HCT116 (cell line): ENCODE measurements at regions not wholly inside any gene's neighbourhood (a gene's known extent, or its start where the extent isn't known, plus 50 kb on each side); places are given as distances from the start of the nearest gene placed in this dataset.

Experiments used
- ATAC-seq: fragments of 200-7000 bp; cut with Tn5 transposase; 2 replicates; pipeline ENCODE4 v1.9.1; 2020; ENCODE audit warnings: mild to moderate bottlenecking, moderate library complexity
- BruUV-seq: library from RNA; stranded (reverse); fragments of 400-500 nt; replicated peaks from 2 replicates; lab custom pipeline; 2021; lab: Mats Ljungman, UMichigan
- CTCF ChIA-PET: fragments of 300-600 bp; sonication (Branson Sonifier 250); formaldehyde crosslinking; loops from one replicate; lab custom pipeline; 2021; ENCODE audit warnings: antibody characterized with exemption; lab: Charles Lee
- POLR2A ChIA-PET: fragments of 300-600, 350-600 bp; sonication (Branson Sonifier 250); formaldehyde crosslinking; loops from one replicate; lab custom pipeline; 2021; ENCODE audit warnings: antibody characterized with exemption; lab: Charles Lee
- RAD21 ChIA-PET, 2 experiments: fragments of 300-600 bp; sonication (Branson Sonifier 250); formaldehyde crosslinking; loops; one replicate each; lab custom pipeline; 2023; ENCODE audit warnings: low total read pairs in 2 of 2; ENCODE audit not compliant: uncharacterized antibody in 2 of 2, unreplicated experiment in 2 of 2, low non-redundant PET in 1 of 2; lab: Charles Lee
- DNase-seq: peaks from one replicate; pipeline ENCODE4 v3.0.0-alpha.2; 2010; ENCODE audit warnings: low read depth, low spot score
- H2AFZ ChIP-seq: fragments of 200-600 bp; shearing (Covaris generic), sonication (generic); 2 replicates; pipeline ENCODE4 v1.6.1; 2017; ENCODE audit warnings: low read depth, mixed run types, mixed read lengths, antibody characterized with exemption, low read length; ENCODE audit not compliant: poor library complexity, severe bottlenecking
- H3K27ac ChIP-seq: 2 replicates; pipeline ENCODE4 v1.5.1; 2012; ENCODE audit warnings: low read depth, low read length
- H3K27me3 ChIP-seq: fragments of 200-600 bp; sonication (generic); 2 replicates; pipeline ENCODE4 v1.6.1; 2016; ENCODE audit warnings: mixed run types, low read length, mixed read lengths; ENCODE audit not compliant: insufficient read depth
- H3K36me3 ChIP-seq, 2 experiments: fragments of 200-500 bp in 1 of 2; fragments of 200-600 bp in 1 of 2; sonication (Bioruptor generic) in 1 of 2; sonication (generic) in 1 of 2; 2 replicates each; pipeline versions ENCODE4 v1.5.1 to v1.6.1; 2014 to 2016; ENCODE audit warnings: low read length in 2 of 2, inconsistent platforms in 1 of 2, mixed read lengths in 1 of 2, mixed run types in 1 of 2; ENCODE audit not compliant: insufficient read depth in 2 of 2, control insufficient read depth in 1 of 2
- H3K4me1 ChIP-seq, 2 experiments: fragments of 200-600 bp in 1 of 2; sonication (generic) in 1 of 2; 2 replicates each; pipeline versions ENCODE4 v1.5.1 to v1.6.1; 2012 to 2017; ENCODE audit warnings: low read length in 2 of 2, inconsistent platforms in 1 of 2, mild to moderate bottlenecking in 1 of 2, mixed read lengths in 1 of 2, mixed run types in 1 of 2, moderate library complexity in 1 of 2; ENCODE audit not compliant: insufficient read depth in 2 of 2, control insufficient read depth in 1 of 2
- H3K4me2 ChIP-seq: fragments of 200-600 bp; sonication (generic); 2 replicates; pipeline ENCODE4 v1.6.1; 2017; ENCODE audit warnings: mixed run types, low read length, mixed read lengths
- H3K4me3 ChIP-seq, 2 experiments: fragments of 200-600 bp in 1 of 2; sonication (generic) in 1 of 2; replicated peaks in 1 of 2; 2 replicates each; pipeline ENCODE4 v1.5.1; 2011 to 2016; ENCODE audit warnings: low read length in 2 of 2, control low read depth in 1 of 2, low read depth in 1 of 2, mild to moderate bottlenecking in 1 of 2, mixed read lengths in 1 of 2, mixed run types in 1 of 2
- H3K79me2 ChIP-seq: fragments of 200-600 bp; sonication (generic); 2 replicates; pipeline ENCODE4 v1.6.1; 2017; ENCODE audit warnings: mild to moderate bottlenecking, mixed run types, low read length, moderate library complexity, mixed read lengths; ENCODE audit not compliant: insufficient read depth
- H3K9ac ChIP-seq: fragments of 200-600 bp; sonication (generic); 2 replicates; pipeline ENCODE4 v1.6.1; 2016; ENCODE audit warnings: low read length, mixed read lengths
- H3K9me2 ChIP-seq: fragments of 200-600 bp; sonication (generic), shearing (Covaris generic); 2 replicates; pipeline ENCODE4 v1.6.1; 2017; ENCODE audit warnings: mixed run types, mild to moderate bottlenecking, moderate library complexity; ENCODE audit not compliant: insufficient read depth
- H3K9me3 ChIP-seq, 2 experiments: fragments of 200-500 bp in 1 of 2; fragments of 200-600 bp in 1 of 2; sonication (Bioruptor generic) in 1 of 2; sonication (generic) in 1 of 2; 2 replicates each; pipeline ENCODE4 v1.6.1; 2014 to 2017; ENCODE audit warnings: low read length in 2 of 2, mixed read lengths in 2 of 2, inconsistent platforms in 1 of 2, low read depth in 1 of 2, mild to moderate bottlenecking in 1 of 2, mixed run types in 1 of 2, moderate library complexity in 1 of 2; ENCODE audit not compliant: control insufficient read depth in 1 of 2, insufficient read depth in 1 of 2
- H4K20me1 ChIP-seq: fragments of 200-600 bp; sonication (generic), shearing (Covaris generic); 2 replicates; pipeline ENCODE4 v1.6.1; 2017; ENCODE audit warnings: mixed run types, mild to moderate bottlenecking, moderate library complexity; ENCODE audit not compliant: insufficient read depth
- CEBPB ChIP-seq: IDR thresholded peaks from 2 replicates; pipeline ENCODE4 v1.6.1; 2012; ENCODE audit warnings: low read depth
- EZH2phosphoT487 ChIP-seq: fragments of 200-600 bp; IDR thresholded peaks from 2 replicates; pipeline ENCODE4 v1.6.1; 2018; ENCODE audit warnings: antibody characterized with exemption, borderline replicate concordance
- JUND ChIP-seq: IDR thresholded peaks from 2 replicates; pipeline ENCODE4 v1.6.1; 2012
- POLR2A ChIP-seq: IDR thresholded peaks from 2 replicates; pipeline ENCODE4 v1.7.0; 2011; ENCODE audit warnings: borderline replicate concordance; ENCODE audit not compliant: insufficient read depth, insufficient read length; ENCODE audit errors: extremely low read depth
- SIN3A ChIP-seq: IDR thresholded peaks from 2 replicates; pipeline ENCODE4 v1.6.1; 2012; ENCODE audit warnings: low read depth
- SRF ChIP-seq: IDR thresholded peaks from 2 replicates; pipeline ENCODE4 v1.6.1; 2012; ENCODE audit warnings: low read depth
- YY1 ChIP-seq: IDR thresholded peaks from 2 replicates; pipeline ENCODE4 v1.6.1; 2011; ENCODE audit warnings: low read length, low read depth, moderate library complexity, mild to moderate bottlenecking; ENCODE audit not compliant: insufficient replicate concordance; ENCODE audit errors: extremely low read depth
- intact Hi-C: fragments of 100-400 bp; cut with micrococcal nuclease; formaldehyde crosslinking; loops from 2 replicates; pipeline ENCODE4 v1.10.0; 2022
- TF ChIP-seq, protein P1 (sequence below): IDR thresholded peaks from 2 replicates; pipeline ENCODE4 v1.6.1; 2012
- TF ChIP-seq, protein P2 (sequence below): IDR thresholded peaks from 2 replicates; pipeline ENCODE4 v1.6.1; 2012
- TF ChIP-seq, protein P3 (sequence below), 3 experiments: fragments of 200-600 bp in 1 of 3; sonication (generic) in 1 of 3; IDR thresholded peaks in 2 of 3; conservative IDR thresholded peaks in 1 of 3; 2 replicates each; pipeline ENCODE4 v1.5.1; 2012 to 2017; ENCODE audit warnings: low read depth in 2 of 3, low read length in 2 of 3, antibody characterized with exemption in 1 of 3, borderline replicate concordance in 1 of 3, control low read depth in 1 of 3, mild to moderate bottlenecking in 1 of 3, mixed read lengths in 1 of 3, mixed run types in 1 of 3, moderate library complexity in 1 of 3; ENCODE audit not compliant: insufficient read depth in 1 of 3
- TF ChIP-seq, protein P4 (sequence below): IDR thresholded peaks from 2 replicates; pipeline ENCODE4 v1.6.1; 2012; ENCODE audit warnings: low read depth

DNA sequence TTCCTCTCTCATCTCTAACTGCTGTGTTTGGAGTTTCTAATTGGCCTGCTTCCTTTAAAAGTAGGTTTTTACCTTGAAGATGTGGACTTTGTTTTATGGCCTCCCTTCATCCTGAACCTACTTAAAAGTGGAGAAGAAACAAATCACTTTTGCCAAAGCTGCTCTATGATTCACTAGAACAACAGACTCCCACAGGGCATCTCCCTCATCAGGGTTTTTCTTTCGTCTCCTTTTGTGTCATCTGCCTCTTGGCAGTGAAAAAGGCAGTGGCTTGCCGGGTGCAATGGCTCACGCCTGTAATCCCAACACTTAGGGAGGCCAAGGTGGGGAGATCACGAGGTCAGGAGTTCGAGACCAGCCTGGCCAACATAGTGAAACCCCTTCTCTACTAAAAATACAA lies 186.6 kb upstream of the MTNR1B start:
- no peak overlapping the region for H2AFZ ChIP-seq
- H3K79me2 ChIP-seq: no peaks in the 10 kb centered on the region
- no peak overlapping the region for H3K27ac ChIP-seq
- no TSS peak for BruUV-seq
- no peaks in the 10 kb centered on the region for H4K20me1 ChIP-seq
- ChIA-PET POLR2A (no interaction called here), RAD21 (no interaction called here), CTCF (no interaction called here)
- no peaks in the 10 kb centered on the region for H3K9me3 ChIP-seq
- ATAC-seq (no peak), DNase-seq (no peak)
- H3K9ac ChIP-seq: no peak overlapping the region
- no peak overlapping the region for H3K4me2 ChIP-seq
- intact Hi-C loops: no loop called here
- H3K27me3 ChIP-seq: no peaks in the 10 kb centered on the region
- no peak overlapping the region for H3K4me3 ChIP-seq
- no peaks in the 10 kb centered on the region for H3K4me1 ChIP-seq
- TF ChIP-seq POLR2A: no peak
- no peak for TF ChIP-seq EZH2phosphoT487
- TF ChIP-seq, protein P1, sequence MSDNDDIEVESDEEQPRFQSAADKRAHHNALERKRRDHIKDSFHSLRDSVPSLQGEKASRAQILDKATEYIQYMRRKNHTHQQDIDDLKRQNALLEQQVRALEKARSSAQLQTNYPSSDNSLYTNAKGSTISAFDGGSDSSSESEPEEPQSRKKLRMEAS: no peak
- TF ChIP-seq, protein P2, sequence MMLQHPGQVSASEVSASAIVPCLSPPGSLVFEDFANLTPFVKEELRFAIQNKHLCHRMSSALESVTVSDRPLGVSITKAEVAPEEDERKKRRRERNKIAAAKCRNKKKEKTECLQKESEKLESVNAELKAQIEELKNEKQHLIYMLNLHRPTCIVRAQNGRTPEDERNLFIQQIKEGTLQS: no peak
- no peak for TF ChIP-seq SIN3A
- TF ChIP-seq CEBPB: no peak
- no peak for TF ChIP-seq JUND
- no peak for TF ChIP-seq SRF
- TF ChIP-seq, protein P3, sequence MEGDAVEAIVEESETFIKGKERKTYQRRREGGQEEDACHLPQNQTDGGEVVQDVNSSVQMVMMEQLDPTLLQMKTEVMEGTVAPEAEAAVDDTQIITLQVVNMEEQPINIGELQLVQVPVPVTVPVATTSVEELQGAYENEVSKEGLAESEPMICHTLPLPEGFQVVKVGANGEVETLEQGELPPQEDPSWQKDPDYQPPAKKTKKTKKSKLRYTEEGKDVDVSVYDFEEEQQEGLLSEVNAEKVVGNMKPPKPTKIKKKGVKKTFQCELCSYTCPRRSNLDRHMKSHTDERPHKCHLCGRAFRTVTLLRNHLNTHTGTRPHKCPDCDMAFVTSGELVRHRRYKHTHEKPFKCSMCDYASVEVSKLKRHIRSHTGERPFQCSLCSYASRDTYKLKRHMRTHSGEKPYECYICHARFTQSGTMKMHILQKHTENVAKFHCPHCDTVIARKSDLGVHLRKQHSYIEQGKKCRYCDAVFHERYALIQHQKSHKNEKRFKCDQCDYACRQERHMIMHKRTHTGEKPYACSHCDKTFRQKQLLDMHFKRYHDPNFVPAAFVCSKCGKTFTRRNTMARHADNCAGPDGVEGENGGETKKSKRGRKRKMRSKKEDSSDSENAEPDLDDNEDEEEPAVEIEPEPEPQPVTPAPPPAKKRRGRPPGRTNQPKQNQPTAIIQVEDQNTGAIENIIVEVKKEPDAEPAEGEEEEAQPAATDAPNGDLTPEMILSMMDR (IDR thresholded peaks at IDR 0.05 in 2 of 3, conservative IDR thresholded peaks at IDR 0.05 in 1 of 3; ENCODE audit: borderline replicate concordance in 1 of 3, insufficient read depth in 1 of 3, low read depth in 2 of 3, low read length in 2 of 3): no peak
- TF ChIP-seq, protein P4, sequence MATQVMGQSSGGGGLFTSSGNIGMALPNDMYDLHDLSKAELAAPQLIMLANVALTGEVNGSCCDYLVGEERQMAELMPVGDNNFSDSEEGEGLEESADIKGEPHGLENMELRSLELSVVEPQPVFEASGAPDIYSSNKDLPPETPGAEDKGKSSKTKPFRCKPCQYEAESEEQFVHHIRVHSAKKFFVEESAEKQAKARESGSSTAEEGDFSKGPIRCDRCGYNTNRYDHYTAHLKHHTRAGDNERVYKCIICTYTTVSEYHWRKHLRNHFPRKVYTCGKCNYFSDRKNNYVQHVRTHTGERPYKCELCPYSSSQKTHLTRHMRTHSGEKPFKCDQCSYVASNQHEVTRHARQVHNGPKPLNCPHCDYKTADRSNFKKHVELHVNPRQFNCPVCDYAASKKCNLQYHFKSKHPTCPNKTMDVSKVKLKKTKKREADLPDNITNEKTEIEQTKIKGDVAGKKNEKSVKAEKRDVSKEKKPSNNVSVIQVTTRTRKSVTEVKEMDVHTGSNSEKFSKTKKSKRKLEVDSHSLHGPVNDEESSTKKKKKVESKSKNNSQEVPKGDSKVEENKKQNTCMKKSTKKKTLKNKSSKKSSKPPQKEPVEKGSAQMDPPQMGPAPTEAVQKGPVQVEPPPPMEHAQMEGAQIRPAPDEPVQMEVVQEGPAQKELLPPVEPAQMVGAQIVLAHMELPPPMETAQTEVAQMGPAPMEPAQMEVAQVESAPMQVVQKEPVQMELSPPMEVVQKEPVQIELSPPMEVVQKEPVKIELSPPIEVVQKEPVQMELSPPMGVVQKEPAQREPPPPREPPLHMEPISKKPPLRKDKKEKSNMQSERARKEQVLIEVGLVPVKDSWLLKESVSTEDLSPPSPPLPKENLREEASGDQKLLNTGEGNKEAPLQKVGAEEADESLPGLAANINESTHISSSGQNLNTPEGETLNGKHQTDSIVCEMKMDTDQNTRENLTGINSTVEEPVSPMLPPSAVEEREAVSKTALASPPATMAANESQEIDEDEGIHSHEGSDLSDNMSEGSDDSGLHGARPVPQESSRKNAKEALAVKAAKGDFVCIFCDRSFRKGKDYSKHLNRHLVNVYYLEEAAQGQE: no peak
- no peak for TF ChIP-seq YY1
- H3K9me2 ChIP-seq: no peaks in the 10 kb centered on the region
- no peaks in the 10 kb centered on the region for H3K36me3 ChIP-seq
